ENCODE measurements at regions not wholly inside any gene's neighbourhood (a gene's known extent, or its start where the extent isn't known, plus 50 kb on each side); places are given as distances from the start of the nearest gene placed in this dataset.

- TF ChIP-seq CTCF (IDR thresholded peaks at IDR 0.05; ENCODE audit: low read length): no peak
- TF ChIP-seq EZH2 (optimal IDR thresholded peaks at IDR 0.05; ENCODE audit: low read depth, low read length): no peak
- TF ChIP-seq EZH2phosphoT487 (IDR thresholded peaks at IDR 0.05; ENCODE audit: low read length): no peak
These were observed 730.1 kb downstream of the DTWD2 start for GRCh38 chr5:118258223-118258622.
